ENCODE measurements at regions not wholly inside any gene's neighbourhood (a gene's known extent, or its start where the extent isn't known, plus 50 kb on each side); places are given as distances from the start of the nearest gene placed in this dataset.

DNA sequence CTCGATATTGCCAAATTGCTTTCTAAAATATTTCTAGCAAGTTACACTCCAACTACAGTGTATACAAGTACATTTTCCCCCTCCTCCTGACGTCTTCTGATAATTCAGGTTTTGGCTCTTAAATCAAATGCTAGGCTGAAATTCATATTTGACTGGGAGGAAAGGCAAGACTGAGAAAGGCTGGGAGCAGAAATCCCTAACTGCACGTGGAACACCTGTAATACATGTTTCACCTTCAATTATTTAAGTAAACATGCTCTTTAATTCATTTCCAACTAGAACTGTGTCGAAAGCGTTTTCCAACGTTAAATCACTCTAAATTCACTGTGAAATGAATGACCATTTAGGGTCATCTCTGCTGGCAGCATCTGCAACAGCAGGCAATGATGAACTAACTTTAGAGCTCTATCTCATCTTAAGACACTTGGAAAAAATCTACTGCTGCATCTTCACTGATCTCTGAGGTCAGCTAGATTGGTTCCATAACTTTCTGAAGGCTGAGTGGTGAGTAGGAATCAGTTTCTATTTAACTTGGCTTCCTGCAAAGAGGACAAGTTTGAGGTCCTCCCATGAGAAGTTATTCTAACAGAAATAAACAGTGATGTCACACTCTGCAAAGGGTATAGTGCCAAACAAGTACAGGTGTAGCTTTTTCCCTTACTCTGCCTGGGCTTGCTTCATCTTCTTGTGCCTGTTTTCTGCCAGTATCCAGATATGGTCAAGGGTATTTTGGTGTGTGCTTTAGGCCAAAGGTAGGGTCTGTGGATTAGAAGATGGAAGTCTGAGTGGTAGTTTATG, 144.3 kb upstream of the PAK3 start:
- TF ChIP-seq CTCF (IDR thresholded peaks at IDR 0.05), result no peak
- no peak for TF ChIP-seq POLR2AphosphoS5 (IDR thresholded peaks at IDR 0.05; ENCODE audit: low read depth, low read length)
- TF ChIP-seq, protein P1, sequence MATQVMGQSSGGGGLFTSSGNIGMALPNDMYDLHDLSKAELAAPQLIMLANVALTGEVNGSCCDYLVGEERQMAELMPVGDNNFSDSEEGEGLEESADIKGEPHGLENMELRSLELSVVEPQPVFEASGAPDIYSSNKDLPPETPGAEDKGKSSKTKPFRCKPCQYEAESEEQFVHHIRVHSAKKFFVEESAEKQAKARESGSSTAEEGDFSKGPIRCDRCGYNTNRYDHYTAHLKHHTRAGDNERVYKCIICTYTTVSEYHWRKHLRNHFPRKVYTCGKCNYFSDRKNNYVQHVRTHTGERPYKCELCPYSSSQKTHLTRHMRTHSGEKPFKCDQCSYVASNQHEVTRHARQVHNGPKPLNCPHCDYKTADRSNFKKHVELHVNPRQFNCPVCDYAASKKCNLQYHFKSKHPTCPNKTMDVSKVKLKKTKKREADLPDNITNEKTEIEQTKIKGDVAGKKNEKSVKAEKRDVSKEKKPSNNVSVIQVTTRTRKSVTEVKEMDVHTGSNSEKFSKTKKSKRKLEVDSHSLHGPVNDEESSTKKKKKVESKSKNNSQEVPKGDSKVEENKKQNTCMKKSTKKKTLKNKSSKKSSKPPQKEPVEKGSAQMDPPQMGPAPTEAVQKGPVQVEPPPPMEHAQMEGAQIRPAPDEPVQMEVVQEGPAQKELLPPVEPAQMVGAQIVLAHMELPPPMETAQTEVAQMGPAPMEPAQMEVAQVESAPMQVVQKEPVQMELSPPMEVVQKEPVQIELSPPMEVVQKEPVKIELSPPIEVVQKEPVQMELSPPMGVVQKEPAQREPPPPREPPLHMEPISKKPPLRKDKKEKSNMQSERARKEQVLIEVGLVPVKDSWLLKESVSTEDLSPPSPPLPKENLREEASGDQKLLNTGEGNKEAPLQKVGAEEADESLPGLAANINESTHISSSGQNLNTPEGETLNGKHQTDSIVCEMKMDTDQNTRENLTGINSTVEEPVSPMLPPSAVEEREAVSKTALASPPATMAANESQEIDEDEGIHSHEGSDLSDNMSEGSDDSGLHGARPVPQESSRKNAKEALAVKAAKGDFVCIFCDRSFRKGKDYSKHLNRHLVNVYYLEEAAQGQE (IDR thresholded peaks at IDR 0.05; ENCODE audit: insufficient read depth in 1 of 2, low read depth in 2 of 2, low read length in 1 of 2), result no peak
- no peak for TF ChIP-seq SIN3A (IDR thresholded peaks at IDR 0.05; ENCODE audit: borderline replicate concordance, insufficient read depth, low read depth, low read length)
- TF ChIP-seq TCF7L2 (IDR thresholded peaks at IDR 0.05; ENCODE audit: low read depth, low read length), result no peak

All from Panc1 (cell line).